ENCODE measurements at regions not wholly inside any gene's neighbourhood (a gene's known extent, or its start where the extent isn't known, plus 50 kb on each side); places are given as distances from the start of the nearest gene placed in this dataset.
"Not testable (repeated sequence)": the region's sequence is repeated elsewhere in the genome, so short reads cannot be mapped to it uniquely, and the experiment has no call there.

DNA sequence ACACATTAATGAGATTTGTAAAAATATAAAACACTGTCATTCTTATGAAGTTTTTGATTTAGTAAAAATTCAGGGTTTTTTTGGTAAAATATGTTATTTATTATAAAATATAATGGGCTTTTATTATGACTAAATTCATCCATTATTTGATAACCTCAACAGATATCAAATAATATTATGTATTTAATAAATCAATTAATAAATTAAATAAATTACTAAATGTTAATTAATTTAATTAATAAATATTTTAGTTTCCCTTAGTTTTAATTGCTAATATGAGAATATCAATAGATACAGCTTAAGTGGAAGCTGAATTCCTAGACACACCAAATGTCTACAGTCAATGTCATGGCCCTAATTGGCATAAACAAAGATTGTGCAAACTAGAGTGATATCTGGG lies 82.3 kb upstream of the DGKG start:
- H3K4me3 ChIP-seq (replicated peaks; ENCODE audit: low read depth, low read length), result no peak overlapping the region
- DNase-seq (ENCODE audit: extremely low read depth, low read depth), result no peak
- TF ChIP-seq, protein P1, sequence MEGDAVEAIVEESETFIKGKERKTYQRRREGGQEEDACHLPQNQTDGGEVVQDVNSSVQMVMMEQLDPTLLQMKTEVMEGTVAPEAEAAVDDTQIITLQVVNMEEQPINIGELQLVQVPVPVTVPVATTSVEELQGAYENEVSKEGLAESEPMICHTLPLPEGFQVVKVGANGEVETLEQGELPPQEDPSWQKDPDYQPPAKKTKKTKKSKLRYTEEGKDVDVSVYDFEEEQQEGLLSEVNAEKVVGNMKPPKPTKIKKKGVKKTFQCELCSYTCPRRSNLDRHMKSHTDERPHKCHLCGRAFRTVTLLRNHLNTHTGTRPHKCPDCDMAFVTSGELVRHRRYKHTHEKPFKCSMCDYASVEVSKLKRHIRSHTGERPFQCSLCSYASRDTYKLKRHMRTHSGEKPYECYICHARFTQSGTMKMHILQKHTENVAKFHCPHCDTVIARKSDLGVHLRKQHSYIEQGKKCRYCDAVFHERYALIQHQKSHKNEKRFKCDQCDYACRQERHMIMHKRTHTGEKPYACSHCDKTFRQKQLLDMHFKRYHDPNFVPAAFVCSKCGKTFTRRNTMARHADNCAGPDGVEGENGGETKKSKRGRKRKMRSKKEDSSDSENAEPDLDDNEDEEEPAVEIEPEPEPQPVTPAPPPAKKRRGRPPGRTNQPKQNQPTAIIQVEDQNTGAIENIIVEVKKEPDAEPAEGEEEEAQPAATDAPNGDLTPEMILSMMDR (IDR thresholded peaks at IDR 0.05; ENCODE audit: low read depth, low read length, missing control alignments), result no peak

DNA sequence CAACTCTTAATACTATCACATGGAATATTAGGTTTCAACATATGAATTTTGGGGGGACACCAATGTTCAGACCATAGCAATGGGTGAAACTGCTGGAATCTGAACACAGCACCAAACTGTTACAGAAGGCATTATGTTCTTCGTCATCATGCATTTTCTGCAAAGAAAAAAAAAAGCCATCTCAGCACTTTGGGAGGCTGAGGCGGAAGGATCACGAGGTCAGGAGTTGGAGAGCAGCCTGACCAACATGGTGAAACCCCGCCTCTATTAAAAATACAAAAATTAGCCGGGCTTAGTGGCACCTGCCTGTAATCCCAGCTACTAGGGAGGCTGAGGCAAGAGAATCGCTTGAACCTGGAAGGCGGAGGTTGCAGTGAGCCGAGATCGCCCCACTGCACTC lies 80.9 kb upstream of the DGKG start:
- not testable (repeated sequence) for DNase-seq (ENCODE audit: extremely low read depth, low read depth); H3K4me3 ChIP-seq (replicated peaks; ENCODE audit: low read depth, low read length)

DNA sequence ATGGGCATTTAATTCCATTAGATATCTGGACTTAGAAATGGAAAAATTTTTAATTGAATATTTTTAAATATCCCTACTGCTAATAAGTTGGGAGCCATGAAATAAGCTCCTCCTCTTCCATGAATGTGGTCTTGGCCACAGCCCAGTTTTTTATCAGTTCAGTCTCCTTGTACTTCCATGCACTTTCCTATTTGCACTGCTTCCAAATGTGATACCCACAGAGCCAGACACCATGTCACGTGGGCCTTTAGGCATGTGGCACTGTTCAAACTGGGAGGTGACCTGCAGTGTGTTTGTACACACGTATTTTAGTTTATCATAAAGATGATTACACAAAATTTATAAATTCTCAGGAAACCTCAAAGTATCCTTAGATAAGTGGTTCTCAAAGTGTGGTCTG lies 80.1 kb upstream of the DGKG start:
- H3K4me3 ChIP-seq (replicated peaks; ENCODE audit: low read depth, low read length), result no peak overlapping the region
- TF ChIP-seq, protein P1 (IDR thresholded peaks at IDR 0.05; ENCODE audit: low read depth, low read length, missing control alignments), result no peak
- no peak for DNase-seq (ENCODE audit: extremely low read depth, low read depth)

DNA sequence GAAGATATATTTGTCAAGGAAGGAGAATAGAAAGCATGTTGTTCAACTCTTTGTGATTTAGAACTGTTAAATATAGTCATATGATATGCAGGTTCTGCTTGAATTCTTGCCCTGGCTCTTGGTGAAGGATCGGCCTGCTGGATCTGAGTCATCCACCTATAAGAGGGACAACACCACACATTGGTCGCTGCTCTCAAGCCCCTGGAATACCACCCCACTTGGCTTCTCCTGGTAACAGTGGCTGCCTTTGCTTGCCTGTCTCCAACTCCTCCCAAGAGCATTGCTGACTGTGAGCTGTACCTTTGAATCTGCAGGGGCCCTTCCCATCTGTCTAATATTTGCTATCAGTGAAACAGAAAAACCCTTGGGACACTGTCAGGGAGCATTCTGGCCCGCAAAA lies 78.9 kb upstream of the DGKG start:
- no peak overlapping the region for H3K4me3 ChIP-seq (replicated peaks; ENCODE audit: low read depth, low read length)
- no peak for DNase-seq (ENCODE audit: extremely low read depth, low read depth)
- TF ChIP-seq, protein P1 (IDR thresholded peaks at IDR 0.05; ENCODE audit: low read depth, low read length, missing control alignments), result no peak

DNA sequence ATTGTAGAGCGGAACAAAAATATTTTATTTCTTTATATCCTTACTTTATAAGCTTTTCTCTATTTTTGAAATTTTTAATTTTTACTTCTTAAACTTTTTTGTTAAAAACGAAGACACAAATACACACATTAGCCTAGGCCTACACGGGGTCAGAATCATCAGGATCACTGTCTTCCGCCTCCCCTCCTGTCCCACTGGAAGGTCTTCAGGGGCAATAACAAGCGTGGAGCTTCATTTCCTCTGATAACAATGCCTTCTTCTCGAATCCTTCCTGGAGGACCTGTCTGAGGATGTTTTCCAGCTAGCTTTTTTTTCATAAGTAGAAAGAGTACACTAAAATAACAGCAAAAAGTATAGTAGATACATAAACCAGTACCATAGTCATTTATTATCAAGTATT lies 77.7 kb upstream of the DGKG start:
- DNase-seq (ENCODE audit: extremely low read depth, low read depth), result no peak
- no peak overlapping the region for H3K4me3 ChIP-seq (replicated peaks; ENCODE audit: low read depth, low read length)
- TF ChIP-seq, protein P1 (IDR thresholded peaks at IDR 0.05; ENCODE audit: low read depth, low read length, missing control alignments), result no peak

DNA sequence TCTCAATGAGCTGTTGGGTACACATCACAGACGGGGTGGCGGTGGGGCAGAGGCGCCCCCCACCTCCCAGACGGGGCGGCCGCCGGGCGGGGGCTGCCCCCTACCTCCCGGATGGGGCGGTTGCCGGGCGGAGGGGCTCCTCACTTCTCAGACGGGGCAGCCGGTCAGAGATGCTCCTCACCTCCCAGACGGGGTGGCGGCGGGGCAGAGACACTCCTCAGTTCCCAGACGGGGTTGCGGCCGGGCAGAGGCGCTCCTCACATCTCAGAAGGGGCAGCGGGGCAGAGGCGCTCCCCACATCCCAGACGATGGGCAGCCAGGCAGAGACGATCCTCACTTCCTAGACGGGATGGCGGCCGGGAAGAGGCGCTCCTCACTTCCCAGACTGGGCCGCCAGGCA lies 73.3 kb upstream of the DGKG start:
- not testable (repeated sequence) for DNase-seq (ENCODE audit: extremely low read depth, low read depth)

DNA sequence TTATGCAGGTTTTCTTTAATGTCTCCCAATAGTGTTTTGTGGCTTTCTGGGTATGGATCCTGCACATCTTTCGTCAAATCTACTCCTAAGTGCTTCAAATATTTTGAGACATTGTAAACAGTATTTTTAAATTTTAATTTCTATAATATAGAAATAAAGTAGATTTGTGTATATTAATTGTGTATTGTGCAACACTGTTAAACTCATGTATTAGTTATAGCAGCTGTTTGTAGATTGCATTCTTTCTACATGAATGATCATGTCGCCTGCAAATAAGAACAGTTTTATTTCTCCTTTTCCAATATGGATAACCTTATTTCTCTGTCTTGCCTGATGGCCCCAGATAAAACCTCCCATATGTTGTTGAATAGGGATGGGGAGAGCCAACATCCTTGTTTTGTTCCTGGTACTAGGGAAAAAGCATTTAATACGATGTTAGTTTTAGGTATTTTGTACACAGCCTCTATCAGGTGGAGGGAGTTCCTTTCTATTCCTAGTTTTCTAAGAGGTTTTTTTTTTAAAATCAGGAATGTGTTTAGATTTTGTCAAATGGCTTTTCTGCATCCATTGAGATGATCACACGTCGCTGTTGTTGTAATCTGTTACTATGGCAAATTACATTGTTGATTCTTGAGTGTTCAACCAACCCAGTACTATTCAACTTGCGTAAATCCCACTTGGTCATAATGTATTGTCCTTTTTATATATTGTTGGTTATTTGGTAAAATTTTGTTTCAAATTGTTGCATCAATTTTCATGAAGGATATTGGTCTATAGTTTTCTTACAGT lies 71.1 kb upstream of the DGKG start:
- no peak overlapping the region for H3K4me3 ChIP-seq (replicated peaks; ENCODE audit: low read depth, low read length)
- no peak for DNase-seq (ENCODE audit: extremely low read depth, low read depth)
- TF ChIP-seq, protein P1 (IDR thresholded peaks at IDR 0.05; ENCODE audit: low read depth, low read length, missing control alignments), result no peak

More for the DNA sequence above, 73.3 kb upstream of the DGKG start:
- not testable (repeated sequence) for H3K4me3 ChIP-seq (replicated peaks; ENCODE audit: low read depth, low read length)

DNA sequence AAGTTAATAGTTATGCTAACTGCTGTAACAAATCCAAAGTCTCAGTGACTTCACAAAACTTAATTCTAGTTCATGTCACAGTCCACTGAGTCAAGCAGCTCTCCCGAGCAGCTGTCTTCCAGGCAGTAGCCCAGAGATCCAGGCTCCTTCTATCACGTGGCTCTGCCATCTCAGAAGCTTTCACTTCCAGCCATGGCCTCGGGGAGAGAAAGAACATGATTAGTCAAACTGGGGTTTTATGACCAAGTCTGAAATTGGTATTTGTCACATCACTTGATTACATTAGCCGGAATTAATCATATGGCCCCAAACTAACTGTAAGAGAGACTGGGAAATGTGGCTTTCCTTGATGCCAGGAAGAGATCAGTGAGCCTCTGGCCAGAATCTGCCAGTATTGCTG lies 70.2 kb upstream of the DGKG start:
- TF ChIP-seq, protein P1 (IDR thresholded peaks at IDR 0.05; ENCODE audit: low read depth, low read length, missing control alignments), result no peak
- no peak overlapping the region for H3K4me3 ChIP-seq (replicated peaks; ENCODE audit: low read depth, low read length)
- no peak for DNase-seq (ENCODE audit: extremely low read depth, low read depth)
